K562 (cell line): ENCODE measurements at regions not wholly inside any gene's neighbourhood (a gene's known extent, or its start where the extent isn't known, plus 50 kb on each side); places are given as distances from the start of the nearest gene placed in this dataset.

ENCODE experiments used
- ATAC-seq: fragments of 200-7000 bp; cut with Tn5 transposase; 3 replicates; pipeline ENCODE4 v1.9.1; 2020; ENCODE audit warnings: moderate library complexity
- BruUV-seq: library from RNA; stranded (reverse); fragments of 400-500 nt; replicated peaks from 2 replicates; lab custom pipeline; 2021; lab: Mats Ljungman, UMichigan
- CTCF ChIA-PET: fragments of 300-600 bp; formaldehyde crosslinking; extraction: SDS; loops from one replicate; lab custom pipeline; 2021; ENCODE audit warnings: low intra/inter-chr PET ratio; lab: Yijun Ruan, JAX
- POLR2A ChIA-PET: fragments of 300-600, 350-650 bp; sonication (Branson Sonifier 250); formaldehyde crosslinking; extraction: SDS; loops from one replicate; lab custom pipeline; 2021; ENCODE audit warnings: antibody characterized with exemption, inconsistent platforms; lab: Yijun Ruan, JAX
- DNase-seq, 4 experiments: peaks; one replicate each; pipeline versions ENCODE4 v3.0.0 to v3.0.0-alpha.2; 2011 to 2018; ENCODE audit warnings: low spot score in 3 of 4, mixed read lengths in 3 of 4; ENCODE audit errors: extremely low read depth in 1 of 4
- FAIRE-seq: peaks from 2 replicates; lab custom pipeline; 2011; peaks lifted over from hg19 to GRCh38; lab: Jason Lieb, UNC
- H2AFZ ChIP-seq: 2 replicates; pipeline ENCODE4 v1.6.0; 2011; ENCODE audit warnings: low read depth, low read length, control low read depth, inconsistent platforms
- H3K27ac ChIP-seq: fragments of 200-600 bp; 3 replicates; pipeline ENCODE4 v1.8.0; 2011; ENCODE audit warnings: low read depth, mild to moderate bottlenecking, control low read depth, inconsistent platforms, low read length, moderate library complexity, mixed read lengths; ENCODE audit errors: extremely low read depth
- H3K27me3 ChIP-seq, 2 experiments: fragments of 300-600 bp in 1 of 2; 2 replicates in 1 of 2; 3 replicates in 1 of 2; pipeline versions ENCODE4 v1.6.0 to v1.8.0; 2011; ENCODE audit warnings: inconsistent platforms in 2 of 2, low read length in 2 of 2, mild to moderate bottlenecking in 1 of 2, mixed read lengths in 1 of 2, moderate library complexity in 1 of 2; ENCODE audit not compliant: control insufficient read depth in 2 of 2, insufficient read depth in 2 of 2
- H3K36me3 ChIP-seq: fragments of 300-600 bp; 3 replicates; pipeline ENCODE4 v1.8.0; 2011; ENCODE audit warnings: mild to moderate bottlenecking, low read length, inconsistent platforms; ENCODE audit not compliant: control insufficient read depth, insufficient read depth
- H3K4me1 ChIP-seq, 2 experiments: fragments of 200-600 bp in 1 of 2; replicated peaks in 1 of 2; 2 replicates in 1 of 2; 3 replicates in 1 of 2; pipeline versions ENCODE4 v1.5.1 to v1.8.0; 2011; ENCODE audit warnings: inconsistent platforms in 2 of 2, low read length in 2 of 2, mild to moderate bottlenecking in 1 of 2, mixed read lengths in 1 of 2, moderate library complexity in 1 of 2; ENCODE audit not compliant: control insufficient read depth in 2 of 2, insufficient read depth in 2 of 2
- H3K4me2 ChIP-seq: 2 replicates; pipeline ENCODE4 v1.6.1; 2011; ENCODE audit warnings: low read length, control low read depth, inconsistent platforms, mixed read lengths; ENCODE audit not compliant: insufficient read depth
- H3K4me3 ChIP-seq: fragments of 200-600 bp; sonication (generic), shearing (Covaris generic); 2 replicates; pipeline ENCODE4 v1.5.1; 2016; ENCODE audit warnings: control low read depth, inconsistent platforms
- H3K79me2 ChIP-seq: fragments of 200-600 bp; 3 replicates; pipeline ENCODE4 v1.8.0; 2011; ENCODE audit warnings: low read length, inconsistent platforms; ENCODE audit not compliant: control insufficient read depth, insufficient read depth
- H3K9ac ChIP-seq, 2 experiments: 2 replicates each; pipeline versions ENCODE4 v1.6.0 to v1.6.1; 2011; ENCODE audit warnings: low read depth in 2 of 2, low read length in 2 of 2, control low read depth in 1 of 2, inconsistent platforms in 1 of 2, mild to moderate bottlenecking in 1 of 2, mixed read lengths in 1 of 2; ENCODE audit not compliant: insufficient read depth in 1 of 2
- H3K9me1 ChIP-seq: one replicate; pipeline ENCODE4 v1.6.0; 2011; ENCODE audit warnings: inconsistent platforms, mild to moderate bottlenecking, low read length, moderate library complexity; ENCODE audit not compliant: control insufficient read depth, insufficient read depth
- H3K9me3 ChIP-seq: replicated peaks from 2 replicates; pipeline ENCODE4 v1.5.1; 2011; ENCODE audit warnings: low read depth, low read length, inconsistent platforms; ENCODE audit not compliant: control insufficient read depth, insufficient read depth
- H4K20me1 ChIP-seq: replicated peaks from 2 replicates; pipeline ENCODE4 v1.6.1; 2011; ENCODE audit warnings: low read length, inconsistent platforms, mixed read lengths; ENCODE audit not compliant: control insufficient read depth, insufficient read depth
- BCL6 ChIP-seq: fragments of 250-450 bp; sonication (Bioruptor Pico); IDR thresholded peaks from 2 replicates; pipeline ENCODE4 v1.4.0; 2020
- CTBP1 ChIP-seq: fragments of 450-650 bp; IDR thresholded peaks from 2 replicates; pipeline ENCODE4 v1.6.1; 2016; ENCODE audit warnings: borderline replicate concordance
- KDM2B ChIP-seq: fragments of 250-450 bp; sonication (Bioruptor Pico); IDR thresholded peaks from 2 replicates; pipeline ENCODE4 v1.8.0; 2021; ENCODE audit warnings: mild to moderate bottlenecking, moderate library complexity
- SRSF1 ChIP-seq: fragments of 200-400 bp; formaldehyde crosslinking; IDR thresholded peaks from 2 replicates; pipeline ENCODE4 v1.6.1; 2017; ENCODE audit warnings: mild to moderate bottlenecking, low read depth, low read length, moderate library complexity
- ZNF316 ChIP-seq: fragments of 450-650 bp; IDR thresholded peaks from 2 replicates; pipeline ENCODE4 v1.6.1; 2016
- WGBS: fragments of 100-300 bp; shearing (Covaris generic); methylation state at CpG from one replicate; pipeline ENCODE4 v1.1.6; 2016; ENCODE audit warnings: low coverage, mixed read lengths; ENCODE audit not compliant: insufficient coverage; ENCODE audit errors: missing lambda C conversion rate; 5-methylcytosine and 5-hydroxymethylcytosine counted together
- in situ Hi-C: fragments of 300-500 bp; cut with MboI; formaldehyde crosslinking; loops from 4 replicates; pipeline ENCODE4 v1.15.0; 2018; ENCODE audit warnings: inconsistent platforms, mixed read lengths
- intact Hi-C: fragments of 100-400 bp; cut with micrococcal nuclease; formaldehyde crosslinking; loops from 2 replicates; pipeline ENCODE4 v1.14.2; 2022
- TF ChIP-seq, protein P1 (sequence below), 3 experiments: IDR thresholded peaks in 2 of 3; conservative IDR thresholded peaks in 1 of 3; 2 replicates each; pipeline ENCODE4 v1.5.1; 2011 to 2012; ENCODE audit warnings: low read length in 3 of 3, mild to moderate bottlenecking in 3 of 3, control low read depth in 2 of 3, improper control_type of control experiment in 1 of 3, inconsistent platforms in 1 of 3, low read depth in 1 of 3, mixed read lengths in 1 of 3, moderate library complexity in 1 of 3; ENCODE audit not compliant: insufficient read depth in 2 of 3

DNA sequence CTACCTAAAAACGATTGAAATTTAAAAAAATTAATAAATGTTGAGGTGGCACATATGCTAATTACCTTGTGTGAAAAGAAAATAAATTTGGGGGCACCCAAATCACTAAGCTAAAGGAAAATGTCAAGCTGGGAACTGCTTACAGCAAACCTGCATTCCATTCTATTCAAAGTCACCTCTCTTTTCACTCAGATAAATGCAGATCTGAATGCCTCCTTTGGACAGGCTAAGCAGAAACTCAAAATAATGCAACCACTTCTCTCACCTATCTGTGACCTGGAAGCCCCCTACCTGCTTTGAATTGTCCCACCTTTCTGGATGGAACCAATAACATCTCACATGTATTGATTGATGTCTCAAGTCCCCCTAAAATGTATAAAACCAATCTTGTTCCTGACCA, 628.7 kb downstream of the AMY1C start (continued):
- TF ChIP-seq KDM2B (CRISPR knock-in tag) (no peak), ZNF316 (no peak), BCL6 (CRISPR knock-in tag) (no peak), CTBP1 (no peak), SRSF1 (no peak)

DNA sequence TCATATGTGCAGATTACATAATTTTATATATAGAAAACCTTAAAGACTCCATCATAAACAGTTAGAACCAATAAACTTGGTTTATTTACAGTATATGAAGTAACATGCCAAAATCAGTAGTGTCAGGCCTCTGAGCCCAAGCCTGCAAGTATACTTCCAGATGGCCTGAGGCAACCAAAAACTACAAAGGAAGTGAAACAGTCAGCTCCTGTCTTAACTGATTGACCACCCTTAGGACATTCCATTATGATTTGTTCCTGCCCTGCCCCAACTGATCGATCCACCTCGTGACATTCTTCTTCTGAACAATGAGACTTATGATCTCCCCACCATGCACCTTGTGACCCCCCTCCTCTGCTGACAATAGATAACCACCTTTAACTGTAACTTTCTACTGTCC, 630.3 kb downstream of the AMY1C start:
- Histone ChIP-seq H3K9me3 (no peaks in the 10 kb centered on the region), H3K36me3 (no peaks in the 10 kb centered on the region), H3K27ac (no peak overlapping the region)
- ATAC-seq (no peak), FAIRE-seq (no peak)
- 0% methylated on average over 2 of the region's 2 CpGs for WGBS
- TF ChIP-seq, protein P1, sequence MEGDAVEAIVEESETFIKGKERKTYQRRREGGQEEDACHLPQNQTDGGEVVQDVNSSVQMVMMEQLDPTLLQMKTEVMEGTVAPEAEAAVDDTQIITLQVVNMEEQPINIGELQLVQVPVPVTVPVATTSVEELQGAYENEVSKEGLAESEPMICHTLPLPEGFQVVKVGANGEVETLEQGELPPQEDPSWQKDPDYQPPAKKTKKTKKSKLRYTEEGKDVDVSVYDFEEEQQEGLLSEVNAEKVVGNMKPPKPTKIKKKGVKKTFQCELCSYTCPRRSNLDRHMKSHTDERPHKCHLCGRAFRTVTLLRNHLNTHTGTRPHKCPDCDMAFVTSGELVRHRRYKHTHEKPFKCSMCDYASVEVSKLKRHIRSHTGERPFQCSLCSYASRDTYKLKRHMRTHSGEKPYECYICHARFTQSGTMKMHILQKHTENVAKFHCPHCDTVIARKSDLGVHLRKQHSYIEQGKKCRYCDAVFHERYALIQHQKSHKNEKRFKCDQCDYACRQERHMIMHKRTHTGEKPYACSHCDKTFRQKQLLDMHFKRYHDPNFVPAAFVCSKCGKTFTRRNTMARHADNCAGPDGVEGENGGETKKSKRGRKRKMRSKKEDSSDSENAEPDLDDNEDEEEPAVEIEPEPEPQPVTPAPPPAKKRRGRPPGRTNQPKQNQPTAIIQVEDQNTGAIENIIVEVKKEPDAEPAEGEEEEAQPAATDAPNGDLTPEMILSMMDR (IDR thresholded peaks at IDR 0.05 in 2 of 3, conservative IDR thresholded peaks at IDR 0.05 in 1 of 3; ENCODE audit: insufficient read depth in 2 of 3, low read depth in 1 of 3, low read length in 3 of 3), result no peak
- TF ChIP-seq, all 486 proteins: peak for 0
- H3K4me2 ChIP-seq, result no peak overlapping the region
- CTCF ChIA-PET, result no interaction called here
- no peaks in the 10 kb centered on the region for H4K20me1 ChIP-seq
- intact Hi-C loops, result no loop called here
- BruUV-seq, result no TSS peak
- no peak overlapping the region for H3K4me3 ChIP-seq
- H3K79me2 ChIP-seq, result peaks cover 2% of the 10 kb centered on the region; the same call in 2 of the 3 replicates
- H3K9me1 ChIP-seq, result no peaks in the 10 kb centered on the region
- DNase-seq, result no peak
- H3K4me1 ChIP-seq, result no peaks in the 10 kb centered on the region
- POLR2A ChIA-PET, result no interaction called here
- in situ Hi-C loops, result no loop called here
- no peak overlapping the region for H2AFZ ChIP-seq
- H3K27me3 ChIP-seq, result no peaks in the 10 kb centered on the region
- no peak overlapping the region for H3K9ac ChIP-seq
